Aorta (tissue), 5 donors: ENCODE measurements at regions not wholly inside any gene's neighbourhood (a gene's known extent, or its start where the extent isn't known, plus 50 kb on each side); places are given as distances from the start of the nearest gene placed in this dataset.
"Not testable (repeated sequence)": the region's sequence is repeated elsewhere in the genome, so short reads cannot be mapped to it uniquely, and the experiment has no call there.

Source experiments
- ATAC-seq: fragments of 200-7000 bp; cut with Tn5 transposase; one replicate; pipeline ENCODE4 v1.9.1; 2022; ENCODE audit warnings: moderate library complexity; ENCODE audit not compliant: low FRiP score
- DNase-seq, 2 donors: peaks; one replicate each; pipeline ENCODE4 v3.0.0-alpha.2; 2020
- H3K27ac ChIP-seq, 2 donors: one replicate each; pipeline ENCODE4 v1.5.1; 2013; ENCODE audit warnings: low read length in 2 of 2, mild to moderate bottlenecking in 2 of 2, moderate library complexity in 2 of 2, control low read depth in 1 of 2, inconsistent platforms in 1 of 2, low read depth in 1 of 2
- H3K27me3 ChIP-seq, 2 donors: one replicate each; pipeline ENCODE4 v1.6.1; 2013; ENCODE audit warnings: control low read depth in 1 of 2, low read length in 1 of 2, mild to moderate bottlenecking in 1 of 2, moderate library complexity in 1 of 2; ENCODE audit not compliant: insufficient read depth in 2 of 2, control insufficient read depth in 1 of 2
- H3K36me3 ChIP-seq, 2 donors: one replicate each; pipeline ENCODE4 v1.6.1; 2013; ENCODE audit warnings: control low read depth in 1 of 2, low read length in 1 of 2, mild to moderate bottlenecking in 1 of 2; ENCODE audit not compliant: insufficient read depth in 2 of 2, control insufficient read depth in 1 of 2
- H3K4me1 ChIP-seq, 2 donors: one replicate each; pipeline ENCODE4 v1.6.1; 2013; ENCODE audit warnings: low read length in 2 of 2, control low read depth in 1 of 2, mild to moderate bottlenecking in 1 of 2, moderate library complexity in 1 of 2; ENCODE audit not compliant: insufficient read depth in 2 of 2, control insufficient read depth in 1 of 2
- H3K4me3 ChIP-seq, 2 donors: one replicate each; pipeline ENCODE4 v1.5.1; 2013; ENCODE audit warnings: low read length in 2 of 2, control low read depth in 1 of 2, mild to moderate bottlenecking in 1 of 2
- H3K9me3 ChIP-seq: one replicate; pipeline ENCODE4 v1.6.1; 2013; ENCODE audit warnings: mild to moderate bottlenecking, low read length; ENCODE audit not compliant: control insufficient read depth
- WGBS, 2 donors: extraction: QIAGEN DNeasy Blood & Tissue Kit; methylation state at CpG; one replicate each; pipeline ENCODE4 v1.1.7; 2013; 5-methylcytosine and 5-hydroxymethylcytosine counted together
- intact Hi-C, 2 donors: fragments of 100-400 bp; cut with DNase I; formaldehyde crosslinking; loops; one replicate each; pipeline versions ENCODE4 v1.14.2 to v1.15.0; 2022
- donor health status: healthy with polysubstance abuse.
- donor health status: Bipolar disorder and iron deficiency.
- donor health status: DM: no; HTN: no; CAD: no.
- donor health status: DM: no; HTN: no; CAD: no.
- donor health status: DM: yes; HTN: yes; CAD: no.

DNA sequence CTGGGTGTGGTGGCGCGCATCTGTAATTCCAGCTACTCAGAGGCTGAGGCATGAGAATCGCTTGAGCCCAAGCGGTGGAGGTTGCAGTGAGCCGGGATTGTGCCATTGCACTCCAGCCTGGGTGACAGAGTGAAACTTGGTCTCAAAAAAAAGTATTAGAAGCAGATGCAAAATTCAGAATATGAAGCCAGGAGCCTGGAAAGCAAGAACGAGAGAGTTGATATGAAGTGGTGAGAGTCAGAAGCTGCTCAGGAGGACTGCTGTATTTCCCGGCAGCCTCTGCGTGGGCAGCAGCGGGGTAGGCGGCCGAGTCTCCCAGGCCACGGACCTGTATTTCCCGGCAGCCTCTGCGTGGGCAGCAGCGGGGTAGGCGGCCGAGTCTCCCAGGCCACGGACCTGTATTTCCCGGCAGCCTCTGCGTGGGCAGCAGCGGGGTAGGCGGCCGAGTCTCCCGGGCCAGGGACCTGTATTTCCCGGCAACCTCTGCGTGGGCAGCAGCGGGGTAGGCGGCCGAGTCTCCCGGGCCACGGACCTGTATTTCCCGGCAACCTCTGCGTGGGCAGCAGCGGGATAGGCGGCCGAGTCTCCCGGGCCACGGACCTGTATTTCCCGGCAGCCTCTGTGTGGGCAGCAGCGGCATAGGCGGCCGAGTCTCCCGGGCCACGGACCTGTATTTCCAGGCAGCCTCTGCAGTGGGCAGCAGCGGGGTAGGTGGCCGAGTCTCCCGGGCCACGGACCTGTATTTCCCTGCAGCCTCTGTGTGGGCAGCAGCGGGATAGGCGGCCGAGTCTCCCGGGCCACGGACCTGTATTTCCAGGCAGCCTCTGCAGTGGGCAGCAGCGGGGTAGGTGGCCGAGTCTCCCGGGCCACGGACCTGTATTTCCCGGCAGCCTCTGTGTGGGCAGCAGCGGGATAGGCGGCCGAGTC, 145.2 kb upstream of the PITRM1 start:
- H3K27ac ChIP-seq, H3K27me3 ChIP-seq, H3K4me3 ChIP-seq, DNase-seq, ATAC-seq, H3K36me3 ChIP-seq, H3K4me1 ChIP-seq, intact Hi-C loops, H3K9me3 ChIP-seq: not testable (repeated sequence)
- WGBS, 2 donors: 95 to 97% methylated on average over 35 to 52 of the region's 61 CpGs

DNA sequence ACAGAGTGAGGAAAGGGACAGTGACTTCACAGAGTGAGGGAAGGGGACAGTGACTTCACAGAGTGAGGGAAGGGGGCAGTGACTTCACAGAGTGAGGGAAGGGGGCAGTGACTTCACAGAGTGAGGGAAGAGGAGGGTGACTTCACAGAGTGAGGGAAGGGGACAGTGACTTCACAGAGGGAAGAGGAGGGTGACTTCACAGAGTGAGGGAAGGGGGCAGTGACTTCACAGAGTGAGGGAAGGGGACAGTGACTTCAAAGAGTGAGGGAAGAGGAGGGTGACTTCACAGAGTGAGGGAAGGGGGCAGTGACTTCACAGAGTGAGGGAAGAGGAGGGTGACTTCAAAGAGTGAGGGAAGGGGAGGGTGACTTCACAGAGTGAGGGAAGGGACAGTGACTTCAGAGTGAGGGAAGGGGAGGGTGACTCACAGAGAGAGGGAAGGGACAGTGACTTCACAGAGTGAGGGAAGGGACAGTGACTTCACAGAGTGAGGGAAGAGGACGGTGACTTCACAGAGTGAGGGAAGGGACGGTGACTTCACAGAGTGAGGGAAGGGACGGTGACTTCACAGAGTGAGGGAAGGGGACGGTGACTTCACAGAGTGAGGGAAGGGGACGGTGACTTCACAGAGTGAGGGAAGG, 142.0 kb upstream of the PITRM1 start:
- ATAC-seq, H3K4me1 ChIP-seq, H3K9me3 ChIP-seq, H3K27me3 ChIP-seq, intact Hi-C loops, DNase-seq, H3K36me3 ChIP-seq, H3K4me3 ChIP-seq, H3K27ac ChIP-seq: not testable (repeated sequence)
- 57 to 74% methylated on average over 1 to 5 of the region's 5 CpGs for WGBS, 2 donors

DNA sequence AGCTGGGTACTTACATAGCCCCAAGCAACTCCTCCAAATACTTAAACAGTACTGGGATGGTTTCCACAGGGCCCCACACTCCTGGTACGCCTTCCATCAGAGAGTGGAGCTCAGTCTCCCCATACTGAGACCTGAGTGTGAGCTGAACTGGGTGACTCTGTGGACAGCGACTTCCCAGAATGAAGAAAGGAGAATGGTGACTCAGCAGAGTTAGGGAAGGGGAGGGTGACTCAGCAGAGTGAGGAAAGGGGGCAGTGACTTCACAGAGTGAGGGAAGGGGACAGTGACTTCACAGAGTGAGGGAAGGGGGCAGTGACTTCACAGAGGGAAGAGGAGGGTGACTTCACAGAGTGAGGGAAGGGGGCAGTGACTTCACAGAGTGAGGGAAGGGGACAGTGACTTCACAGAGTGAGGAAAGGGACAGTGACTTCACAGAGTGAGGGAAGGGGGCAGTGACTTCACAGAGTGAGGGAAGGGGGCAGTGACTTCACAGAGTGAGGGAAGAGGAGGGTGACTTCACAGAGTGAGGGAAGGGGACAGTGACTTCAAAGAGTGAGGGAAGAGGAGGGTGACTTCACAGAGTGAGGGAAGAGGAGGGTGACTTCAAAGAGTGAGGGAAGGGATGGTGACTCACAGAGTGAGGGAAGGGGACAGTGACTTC, 141.3 kb upstream of the PITRM1 start:
- ATAC-seq, H3K4me3 ChIP-seq, intact Hi-C loops, H3K4me1 ChIP-seq, H3K9me3 ChIP-seq, H3K36me3 ChIP-seq, H3K27ac ChIP-seq, H3K27me3 ChIP-seq, DNase-seq: not testable (repeated sequence)
- 41 to 43% methylated on average over 2 of the region's 2 CpGs for WGBS, 2 donors

DNA sequence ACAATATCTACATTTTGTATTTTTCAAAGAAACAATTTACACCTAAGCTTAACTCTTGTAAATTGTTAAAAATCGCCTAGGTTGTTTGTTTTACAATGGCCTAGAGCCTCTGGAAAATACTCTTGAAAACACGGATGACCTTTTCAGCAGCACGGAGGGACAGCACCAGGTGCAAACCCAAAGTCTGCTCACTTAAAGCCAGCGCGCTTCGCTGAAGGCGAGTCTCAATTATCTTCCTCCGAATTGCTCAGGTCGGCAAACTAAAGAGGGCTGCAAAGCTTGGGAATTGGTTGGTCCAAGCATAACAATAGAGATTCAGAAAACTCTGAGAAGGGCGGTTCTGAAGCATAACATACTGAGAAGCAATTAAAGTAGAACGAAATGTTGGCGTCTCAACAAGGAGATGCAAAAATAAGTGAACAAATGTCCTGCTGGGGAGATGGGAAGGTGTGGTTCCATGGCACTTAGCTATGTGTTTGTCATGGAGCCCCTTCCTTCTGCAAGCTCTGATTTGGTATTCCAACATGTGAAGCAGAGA, 139.9 kb upstream of the PITRM1 start:
- no peak for ATAC-seq

DNA sequence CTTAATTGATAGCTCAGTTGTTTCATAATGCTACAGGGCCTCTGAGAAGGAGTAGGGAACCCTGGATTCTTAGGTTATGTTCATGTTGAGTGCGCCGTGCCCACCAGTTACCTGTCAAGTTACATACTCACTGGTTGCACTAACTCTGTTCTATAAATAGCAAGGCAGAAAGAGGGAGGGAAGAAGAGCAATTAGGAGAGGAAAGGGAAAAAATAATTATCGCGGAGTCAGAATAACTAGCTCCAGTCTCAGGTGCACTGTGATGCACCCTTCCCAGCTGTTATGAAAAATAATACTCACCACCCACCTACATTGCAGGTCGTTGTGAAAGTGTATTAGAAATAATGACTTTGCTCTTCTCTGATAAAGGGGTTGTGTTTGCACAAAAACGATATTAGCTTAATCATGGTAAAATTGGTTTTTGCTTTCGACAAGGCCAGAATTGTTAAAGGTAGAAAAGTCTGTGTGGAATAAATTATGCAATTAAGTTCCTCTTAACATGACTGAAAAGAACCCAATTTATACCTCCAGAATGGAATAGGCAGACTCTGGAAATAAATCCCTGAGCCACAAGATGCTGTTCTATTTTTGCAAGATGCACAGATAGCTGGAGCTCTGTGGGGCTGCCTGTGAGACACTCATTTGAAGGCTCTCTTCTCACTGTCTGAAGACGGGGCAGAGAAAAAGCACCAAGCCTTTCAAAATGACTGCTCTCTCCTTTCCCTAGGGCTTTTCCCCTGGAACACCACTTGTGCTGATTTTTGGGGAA, 137.6 kb upstream of the PITRM1 start:
- intact Hi-C loops: no loop called here
- Histone ChIP-seq H3K27me3 (no peaks in the 10 kb centered on the region), H3K4me1 (peaks cover 0 to 2% of the 10 kb centered on the region in 2 donors), H3K4me3 (no peak overlapping the region), H3K36me3 (no peaks in the 10 kb centered on the region), H3K9me3 (no peaks in the 10 kb centered on the region), H3K27ac (no peak overlapping the region)
- no peak for DNase-seq
- WGBS, 2 donors: 78 to 80% methylated on average over 8 of the region's 8 CpGs
- ATAC-seq: no peak

More for the DNA sequence above, 139.9 kb upstream of the PITRM1 start:
- no peak overlapping the region for H3K27ac ChIP-seq
- no peaks in the 10 kb centered on the region for H3K36me3 ChIP-seq
- no peak for DNase-seq
- H3K4me3 ChIP-seq: no peak overlapping the region
- H3K9me3 ChIP-seq: no peaks in the 10 kb centered on the region
- WGBS, 2 donors: 75 to 79% methylated on average over 12 of the region's 12 CpGs
- intact Hi-C loops: no loop called here
- no peaks in the 10 kb centered on the region for H3K27me3 ChIP-seq
- peaks cover 0 to 2% of the 10 kb centered on the region in 2 donors for H3K4me1 ChIP-seq

DNA sequence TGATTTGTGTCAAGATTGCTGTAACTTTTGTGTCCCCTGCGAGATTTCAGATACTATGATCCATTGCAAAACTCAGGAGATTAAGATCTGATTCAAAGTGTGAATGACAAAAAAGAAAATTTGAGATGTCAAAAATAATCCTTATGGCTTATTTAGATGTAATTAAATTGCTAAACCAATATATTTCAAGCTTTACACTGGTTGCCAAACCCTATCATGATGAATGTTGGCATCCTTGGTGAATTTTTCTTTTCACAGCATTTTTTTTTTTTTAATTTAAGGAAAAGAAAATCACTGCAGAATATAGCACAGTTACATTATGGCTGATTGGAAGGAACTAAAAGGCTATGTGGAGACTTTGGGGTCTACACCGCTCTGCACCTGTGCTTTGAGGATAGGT, 133.5 kb upstream of the PITRM1 start:
- intact Hi-C loops: no loop called here
- WGBS, 2 donors: 95 to 97% methylated on average over 2 of the region's 2 CpGs
- Histone ChIP-seq H3K9me3 (no peaks in the 10 kb centered on the region), H3K4me1 (no peaks in the 10 kb centered on the region), H3K27me3 (no peaks in the 10 kb centered on the region), H3K4me3 (no peak overlapping the region), H3K36me3 (no peaks in the 10 kb centered on the region), H3K27ac (no peak overlapping the region)
- DNase-seq: no peak
- no peak for ATAC-seq

DNA sequence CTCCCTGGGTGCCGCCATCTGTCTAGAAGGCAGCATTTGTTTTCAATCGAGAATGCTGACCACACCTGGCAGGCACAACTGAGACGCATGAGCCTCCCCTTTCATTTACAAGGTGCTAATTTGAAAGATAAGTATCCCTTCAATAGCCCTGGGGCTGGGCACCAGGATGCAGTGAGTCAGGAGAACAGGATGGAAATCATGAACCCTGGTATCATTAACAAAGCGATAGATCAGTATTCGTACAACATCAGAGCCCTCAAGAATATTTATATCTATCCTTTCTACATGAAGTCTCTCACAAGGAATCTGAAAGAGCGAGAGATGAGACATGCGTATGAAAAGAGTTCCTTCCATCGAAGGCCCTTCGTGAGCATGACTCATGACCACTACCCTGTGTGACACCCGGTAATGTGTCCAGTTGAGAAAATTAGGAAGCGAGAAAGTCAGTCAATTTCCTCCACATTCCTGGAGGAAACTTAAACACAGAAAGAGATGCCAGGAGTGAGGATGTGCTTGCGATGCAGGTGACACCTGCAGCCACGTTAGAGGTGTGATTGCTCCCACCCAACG, 123.1 kb upstream of the PITRM1 start:
- Histone ChIP-seq H3K4me3 (no peak overlapping the region), H3K9me3 (no peaks in the 10 kb centered on the region), H3K27me3 (no peaks in the 10 kb centered on the region), H3K36me3 (no peaks in the 10 kb centered on the region), H3K4me1 (no peaks in the 10 kb centered on the region), H3K27ac (no peak overlapping the region)
- intact Hi-C loops: no loop called here
- WGBS, 2 donors: 95 to 96% methylated on average over 14 of the region's 14 CpGs
- DNase-seq (no peak), ATAC-seq (no peak)
